ENCODE measurements at regions not wholly inside any gene's neighbourhood (a gene's known extent, or its start where the extent isn't known, plus 50 kb on each side); places are given as distances from the start of the nearest gene placed in this dataset.

DNA sequence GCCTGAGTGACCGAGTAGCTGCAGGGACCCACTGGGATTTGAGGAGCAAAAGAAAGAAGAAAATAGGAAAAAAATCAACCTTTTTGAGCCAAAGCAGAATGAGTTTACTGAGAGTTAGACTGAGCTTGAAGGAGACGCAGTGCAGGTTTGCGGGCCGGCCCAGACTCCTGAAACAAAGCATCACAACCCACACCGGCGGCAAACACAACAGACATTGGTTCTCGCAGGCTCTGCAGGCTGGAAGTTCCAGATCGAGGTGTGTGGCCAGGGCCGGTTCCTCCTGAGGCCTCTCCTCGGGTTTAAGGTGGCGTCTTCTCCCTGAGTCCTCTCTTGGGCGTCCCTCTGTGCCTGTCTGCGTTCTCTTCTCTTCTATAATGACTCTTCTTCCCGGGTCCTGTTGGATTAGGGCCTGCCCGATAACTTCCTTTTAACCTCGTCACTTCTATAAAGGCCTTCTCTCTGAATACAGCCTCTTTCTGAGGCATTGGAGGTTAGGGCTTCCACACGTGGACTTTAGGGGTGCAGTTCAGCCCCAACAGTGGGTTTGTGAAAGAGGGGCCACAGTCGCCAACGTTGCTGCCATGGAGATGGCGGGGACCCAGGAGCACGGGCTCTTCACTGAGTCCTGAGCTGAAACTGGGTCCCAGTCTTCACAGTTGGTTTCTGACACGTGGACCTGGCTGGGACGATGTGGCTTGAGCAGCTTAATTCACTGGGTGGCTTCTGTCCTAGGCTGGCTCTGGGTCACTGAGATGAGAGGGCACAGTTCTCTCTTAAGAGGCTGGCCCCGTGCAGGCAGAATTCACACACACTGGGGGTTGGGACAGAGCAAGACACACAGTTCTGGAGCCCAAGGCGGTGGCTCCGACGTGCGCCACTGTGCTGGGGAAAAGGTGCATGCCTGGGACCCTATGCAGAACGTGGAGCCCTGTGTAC lies 1047.7 kb downstream of the BRD1 start:
- in situ Hi-C loops (cut with HindIII; ENCODE audit: low sequenced_read_pairs): no loop called here
- DNase-seq (ENCODE audit: low read depth): no peak
- TF ChIP-seq, protein P1, sequence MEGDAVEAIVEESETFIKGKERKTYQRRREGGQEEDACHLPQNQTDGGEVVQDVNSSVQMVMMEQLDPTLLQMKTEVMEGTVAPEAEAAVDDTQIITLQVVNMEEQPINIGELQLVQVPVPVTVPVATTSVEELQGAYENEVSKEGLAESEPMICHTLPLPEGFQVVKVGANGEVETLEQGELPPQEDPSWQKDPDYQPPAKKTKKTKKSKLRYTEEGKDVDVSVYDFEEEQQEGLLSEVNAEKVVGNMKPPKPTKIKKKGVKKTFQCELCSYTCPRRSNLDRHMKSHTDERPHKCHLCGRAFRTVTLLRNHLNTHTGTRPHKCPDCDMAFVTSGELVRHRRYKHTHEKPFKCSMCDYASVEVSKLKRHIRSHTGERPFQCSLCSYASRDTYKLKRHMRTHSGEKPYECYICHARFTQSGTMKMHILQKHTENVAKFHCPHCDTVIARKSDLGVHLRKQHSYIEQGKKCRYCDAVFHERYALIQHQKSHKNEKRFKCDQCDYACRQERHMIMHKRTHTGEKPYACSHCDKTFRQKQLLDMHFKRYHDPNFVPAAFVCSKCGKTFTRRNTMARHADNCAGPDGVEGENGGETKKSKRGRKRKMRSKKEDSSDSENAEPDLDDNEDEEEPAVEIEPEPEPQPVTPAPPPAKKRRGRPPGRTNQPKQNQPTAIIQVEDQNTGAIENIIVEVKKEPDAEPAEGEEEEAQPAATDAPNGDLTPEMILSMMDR (IDR thresholded peaks at IDR 0.05; ENCODE audit: low read depth, low read length, missing control alignments): no peak

DNA sequence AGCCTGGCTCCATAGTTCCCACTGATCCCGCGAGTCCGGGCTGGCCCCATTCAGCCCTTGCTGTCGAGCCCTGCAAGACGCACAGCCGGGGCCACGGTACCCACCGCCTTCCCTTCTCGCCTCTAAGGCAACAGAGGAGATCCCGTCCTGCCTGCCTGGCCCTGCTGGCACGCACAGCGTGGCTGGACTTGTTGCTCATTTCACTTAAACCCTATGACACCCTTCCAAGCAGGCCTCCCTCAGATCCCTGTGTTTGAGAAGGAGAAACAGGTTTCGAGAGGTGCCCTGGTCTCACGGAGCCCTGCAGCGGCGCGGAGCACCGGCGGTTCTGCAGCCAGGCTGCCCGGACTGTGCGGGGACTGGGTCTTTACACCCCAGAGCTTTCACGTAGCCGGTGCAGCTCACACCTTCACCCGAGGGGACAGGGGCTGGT lies 1048.4 kb downstream of the BRD1 start:
- in situ Hi-C loops (cut with HindIII; ENCODE audit: low sequenced_read_pairs): no loop called here
- TF ChIP-seq, protein P1 (IDR thresholded peaks at IDR 0.05; ENCODE audit: low read depth, low read length, missing control alignments): no peak
- no peak overlapping the region for H3K4me3 ChIP-seq (ENCODE audit: low read depth, low read length)
- no peak for DNase-seq (ENCODE audit: low read depth)

More for the DNA sequence above, 1047.7 kb downstream of the BRD1 start:
- no peak overlapping the region for H3K4me3 ChIP-seq (ENCODE audit: low read depth, low read length)

DNA sequence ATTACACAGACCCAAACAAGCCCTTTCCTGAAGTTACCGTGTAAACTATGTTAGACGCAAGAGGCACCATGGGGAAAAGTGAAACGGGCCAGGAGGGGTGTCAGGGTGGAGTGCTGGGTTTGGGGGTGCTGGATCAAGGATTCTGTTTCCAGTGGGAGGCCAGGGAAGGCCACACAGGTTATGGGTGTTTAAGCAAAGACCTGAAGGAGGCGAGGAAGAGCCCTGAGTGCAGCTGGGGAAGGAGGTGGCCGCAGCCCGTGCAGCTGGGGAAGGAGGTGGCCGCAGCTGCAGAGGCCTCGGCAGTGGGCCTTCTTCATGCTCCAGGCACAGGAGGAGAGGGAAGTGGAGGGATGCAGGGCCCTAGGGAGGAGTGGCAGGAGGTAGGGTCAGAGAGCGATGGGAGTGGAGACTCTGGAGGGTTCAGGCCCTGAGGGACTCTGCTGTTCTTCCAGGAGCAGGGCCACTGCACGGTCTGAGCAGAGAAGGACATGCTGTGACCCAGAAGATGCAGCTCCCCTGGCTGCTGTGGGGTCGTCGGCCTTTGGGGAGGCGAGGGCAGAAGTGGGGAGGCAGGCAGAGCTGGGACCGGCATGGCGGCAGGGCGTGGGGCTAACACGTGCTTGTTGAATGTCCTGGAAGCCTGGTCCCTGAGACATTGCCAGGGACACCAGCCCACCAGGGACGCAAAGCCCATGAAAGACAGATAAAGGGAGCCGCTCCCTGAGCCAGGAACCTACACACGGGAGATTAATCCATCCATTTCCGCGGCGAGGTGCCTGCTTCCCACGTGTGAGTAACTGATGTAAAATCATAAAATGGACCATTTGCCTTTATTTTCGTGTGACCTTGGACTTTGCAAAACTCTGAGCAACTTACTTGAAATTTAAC lies 1049.1 kb downstream of the BRD1 start:
- DNase-seq (ENCODE audit: low read depth): no peak
- in situ Hi-C loops (cut with HindIII; ENCODE audit: low sequenced_read_pairs): no loop called here
- H3K4me3 ChIP-seq (ENCODE audit: low read depth, low read length): no peak overlapping the region
- TF ChIP-seq, protein P1 (IDR thresholded peaks at IDR 0.05; ENCODE audit: low read depth, low read length, missing control alignments): no peak

DNA sequence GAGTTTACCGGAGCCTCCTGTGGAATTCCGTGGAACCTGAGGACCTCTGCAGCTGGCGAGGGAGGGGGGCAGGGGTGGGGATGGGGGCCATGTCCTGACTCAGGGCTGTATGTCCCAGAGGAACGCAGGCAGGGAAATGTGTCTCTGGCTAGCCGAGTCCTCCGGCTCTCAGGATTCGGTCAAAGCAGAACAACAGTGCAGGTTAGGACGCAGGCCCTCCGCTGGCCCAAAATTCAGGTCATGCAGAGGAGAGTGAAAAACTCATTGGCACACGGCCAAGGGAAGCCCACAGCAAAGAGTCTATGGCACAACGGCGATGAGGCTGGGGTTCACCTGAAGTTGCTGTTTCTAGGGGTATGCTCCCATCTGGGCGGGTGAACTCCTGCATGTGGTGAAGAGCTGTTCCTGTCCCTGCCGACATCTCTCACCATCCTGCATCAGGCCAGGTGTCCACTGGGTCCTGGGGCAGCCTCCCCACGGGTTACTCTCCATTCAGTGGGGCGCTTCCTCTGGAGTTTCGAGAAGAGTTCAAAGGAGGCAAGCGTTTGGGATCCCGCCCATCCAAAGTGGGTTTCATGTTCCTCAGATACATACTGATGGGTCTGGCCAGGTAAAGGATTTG lies 1055.3 kb downstream of the BRD1 start:
- in situ Hi-C loops (cut with HindIII; ENCODE audit: low sequenced_read_pairs): no loop called here

DNA sequence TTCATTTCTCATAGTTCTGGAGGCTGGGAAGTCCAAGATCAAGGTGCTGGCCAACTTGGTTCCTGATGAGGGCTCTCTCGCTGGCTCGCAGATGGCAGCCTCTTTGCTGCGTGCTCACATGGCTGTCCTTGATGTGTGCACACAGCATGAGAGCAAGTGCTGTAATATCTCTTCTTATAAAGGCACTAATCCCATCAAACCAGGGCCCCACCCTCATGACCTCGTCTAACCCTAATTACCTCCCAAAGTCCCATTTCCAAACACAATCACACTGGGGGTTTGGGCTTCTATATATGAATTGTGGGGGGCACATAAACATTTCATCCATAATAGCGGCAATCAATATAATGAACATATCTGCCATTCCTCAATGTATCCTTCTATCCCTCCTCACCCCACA lies 1062.1 kb downstream of the BRD1 start:
- in situ Hi-C loops (cut with HindIII; ENCODE audit: low sequenced_read_pairs): no loop called here
- TF ChIP-seq, protein P1 (IDR thresholded peaks at IDR 0.05; ENCODE audit: low read depth, low read length, missing control alignments): no peak
- DNase-seq (ENCODE audit: low read depth): no peak
- no peak overlapping the region for H3K4me3 ChIP-seq (ENCODE audit: low read depth, low read length)

More for the DNA sequence above, 1055.3 kb downstream of the BRD1 start:
- H3K4me3 ChIP-seq (ENCODE audit: low read depth, low read length): no peak overlapping the region
- TF ChIP-seq, protein P1 (IDR thresholded peaks at IDR 0.05; ENCODE audit: low read depth, low read length, missing control alignments): no peak
- DNase-seq (ENCODE audit: low read depth): no peak

DNA sequence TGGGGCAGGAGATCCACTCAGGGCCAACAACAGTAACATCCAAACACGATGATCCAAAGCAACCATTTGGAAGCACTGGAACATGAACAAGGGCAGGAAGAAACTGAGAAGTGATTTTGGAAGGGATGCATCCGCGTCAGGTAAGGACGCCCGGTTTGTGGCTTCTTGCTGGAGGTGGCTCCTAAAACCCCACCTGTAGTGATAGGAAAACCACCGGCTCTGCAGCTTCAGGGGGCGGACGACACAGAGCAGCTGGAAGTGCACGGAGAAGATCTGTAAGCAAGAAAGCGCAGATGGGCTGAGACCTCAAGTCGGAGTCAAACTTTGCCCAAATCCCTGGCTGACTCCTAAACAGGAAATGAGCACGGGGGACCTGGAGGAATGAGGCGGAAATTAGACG lies 1066.1 kb downstream of the BRD1 start:
- no peak overlapping the region for H3K4me3 ChIP-seq (ENCODE audit: low read depth, low read length)
- in situ Hi-C loops (cut with HindIII; ENCODE audit: low sequenced_read_pairs): no loop called here
- TF ChIP-seq, protein P1 (IDR thresholded peaks at IDR 0.05; ENCODE audit: low read depth, low read length, missing control alignments): no peak
- no peak for DNase-seq (ENCODE audit: low read depth)
